ENCODE measurements at regions not wholly inside any gene's neighbourhood (a gene's known extent, or its start where the extent isn't known, plus 50 kb on each side); places are given as distances from the start of the nearest gene placed in this dataset.

- TF ChIP-seq CTCF (IDR thresholded peaks at IDR 0.05) (no peak), POLR2A (IDR thresholded peaks at IDR 0.05) (no peak)
Measured at GRCh38 chr2:41877114-41877678, 170.6 kb upstream of the PKDCC start.

All from uterus (tissue), 2 donors.